ENCODE measurements at regions not wholly inside any gene's neighbourhood (a gene's known extent, or its start where the extent isn't known, plus 50 kb on each side); places are given as distances from the start of the nearest gene placed in this dataset.

DNA sequence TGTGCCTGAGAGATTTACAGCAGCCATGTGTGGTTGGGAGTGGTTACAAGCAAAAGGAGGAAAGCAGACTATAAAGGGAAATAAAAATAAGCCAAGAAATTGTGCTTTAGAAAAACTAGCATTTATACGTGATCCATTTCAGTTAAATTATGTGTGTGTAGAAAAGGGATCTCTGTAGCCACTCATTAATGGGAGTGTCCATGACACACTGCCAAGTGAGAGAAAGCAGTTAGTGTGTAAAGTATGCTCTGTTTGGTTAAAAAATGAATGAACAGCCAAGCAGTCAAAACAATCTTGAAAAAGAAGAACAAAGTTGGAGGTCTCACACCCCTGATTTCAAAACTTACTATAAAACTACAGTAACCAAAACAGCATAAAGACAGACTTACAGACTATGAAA is 67.9 kb upstream of the GGTLC1 start:
- TF ChIP-seq, protein P1, sequence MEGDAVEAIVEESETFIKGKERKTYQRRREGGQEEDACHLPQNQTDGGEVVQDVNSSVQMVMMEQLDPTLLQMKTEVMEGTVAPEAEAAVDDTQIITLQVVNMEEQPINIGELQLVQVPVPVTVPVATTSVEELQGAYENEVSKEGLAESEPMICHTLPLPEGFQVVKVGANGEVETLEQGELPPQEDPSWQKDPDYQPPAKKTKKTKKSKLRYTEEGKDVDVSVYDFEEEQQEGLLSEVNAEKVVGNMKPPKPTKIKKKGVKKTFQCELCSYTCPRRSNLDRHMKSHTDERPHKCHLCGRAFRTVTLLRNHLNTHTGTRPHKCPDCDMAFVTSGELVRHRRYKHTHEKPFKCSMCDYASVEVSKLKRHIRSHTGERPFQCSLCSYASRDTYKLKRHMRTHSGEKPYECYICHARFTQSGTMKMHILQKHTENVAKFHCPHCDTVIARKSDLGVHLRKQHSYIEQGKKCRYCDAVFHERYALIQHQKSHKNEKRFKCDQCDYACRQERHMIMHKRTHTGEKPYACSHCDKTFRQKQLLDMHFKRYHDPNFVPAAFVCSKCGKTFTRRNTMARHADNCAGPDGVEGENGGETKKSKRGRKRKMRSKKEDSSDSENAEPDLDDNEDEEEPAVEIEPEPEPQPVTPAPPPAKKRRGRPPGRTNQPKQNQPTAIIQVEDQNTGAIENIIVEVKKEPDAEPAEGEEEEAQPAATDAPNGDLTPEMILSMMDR (conservative IDR thresholded peaks at IDR 0.05) = no peak
- no peak for TF ChIP-seq EZH2 (IDR thresholded peaks at IDR 0.05; ENCODE audit: low read depth)
